ENCODE measurements at regions not wholly inside any gene's neighbourhood (a gene's known extent, or its start where the extent isn't known, plus 50 kb on each side); places are given as distances from the start of the nearest gene placed in this dataset.
A peak's percentile ranks its signal among the peaks of the same experiment; 100 is the strongest.

GRCh38 chr13:97848886-97849285 is 104.6 kb upstream of the IPO5 start:
- no peak for DNase-seq
- peaks cover 3% of the 10 kb centered on the region for H3K4me1 Mint-ChIP-seq (ENCODE audit: low read depth)
- ChIA-PET POLR2A (no interaction called here), CTCF (no interaction called here)
- H3K27ac Mint-ChIP-seq: no peak overlapping the region
- H3K36me3 Mint-ChIP-seq (ENCODE audit: low read depth): no peaks in the 10 kb centered on the region
- no peak for ATAC-seq
- H3K27me3 Mint-ChIP-seq (ENCODE audit: low read depth): no peaks in the 10 kb centered on the region
- no peaks in the 10 kb centered on the region for H3K9me3 Mint-ChIP-seq (ENCODE audit: insufficient read depth)
- no peak overlapping the region for H3K4me3 Mint-ChIP-seq

GRCh38 chr13:97849305-97849704 is 104.2 kb upstream of the IPO5 start:
- no peak for DNase-seq
- Mint-ChIP-seq H3K4me1 (ENCODE audit: low read depth) (peaks cover 3% of the 10 kb centered on the region), H3K27me3 (ENCODE audit: low read depth) (no peaks in the 10 kb centered on the region), H3K9me3 (ENCODE audit: insufficient read depth) (no peaks in the 10 kb centered on the region), H3K4me3 (no peak overlapping the region), H3K36me3 (ENCODE audit: low read depth) (no peaks in the 10 kb centered on the region), H3K27ac (no peak overlapping the region)
- ChIA-PET CTCF (no interaction called here), POLR2A (no interaction called here)
- no peak for ATAC-seq

- ChIA-PET CTCF (no interaction called here), POLR2A (no interaction called here)
- ATAC-seq (no peak), DNase-seq (no peak)
- Mint-ChIP-seq H3K36me3 (ENCODE audit: low read depth) (no peaks in the 10 kb centered on the region), H3K27me3 (ENCODE audit: low read depth) (no peaks in the 10 kb centered on the region), H3K4me3 (no peak overlapping the region), H3K9me3 (ENCODE audit: insufficient read depth) (no peaks in the 10 kb centered on the region), H3K4me1 (ENCODE audit: low read depth) (peaks cover 3% of the 10 kb centered on the region), H3K27ac (no peak overlapping the region)
Observed at GRCh38 chr13:97851269-97851668, 102.2 kb upstream of the IPO5 start.

DNA sequence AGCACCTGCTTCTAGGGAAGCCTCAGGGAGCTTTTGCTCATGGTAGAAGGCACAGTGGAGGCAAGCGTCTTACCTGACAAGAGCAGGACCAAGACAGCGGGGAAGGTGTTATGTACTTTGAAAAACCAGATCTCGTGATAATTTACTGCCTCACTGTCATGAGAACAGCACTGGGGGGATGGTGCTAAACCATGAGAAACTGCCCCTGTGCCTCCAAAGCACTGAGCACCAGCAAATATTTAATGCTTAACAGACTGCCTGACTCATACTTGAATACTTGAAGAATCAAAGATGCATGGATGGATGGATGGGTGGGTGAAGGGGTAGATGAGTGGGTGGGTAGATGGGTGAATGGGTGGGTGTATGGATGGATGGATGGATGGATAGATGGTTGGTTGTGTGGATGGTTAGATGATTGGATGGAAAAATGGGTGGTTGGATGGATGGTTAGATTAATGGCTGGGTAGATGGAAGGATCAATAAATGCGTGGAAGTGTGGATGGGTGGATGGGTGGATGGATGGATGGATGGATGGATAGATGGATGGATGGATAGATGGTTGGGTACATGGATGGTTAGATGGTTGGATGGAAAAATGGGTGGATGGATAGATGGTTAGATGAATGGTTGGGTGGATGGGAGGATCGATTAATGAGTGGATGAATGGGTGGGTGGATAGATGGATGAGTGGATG is 101.1 kb upstream of the IPO5 start:
- no peaks in the 10 kb centered on the region for H3K9me3 Mint-ChIP-seq (ENCODE audit: insufficient read depth)
- H3K4me1 Mint-ChIP-seq (ENCODE audit: low read depth): peaks cover 3% of the 10 kb centered on the region
- POLR2A ChIA-PET: no interaction called here
- no peaks in the 10 kb centered on the region for H3K27me3 Mint-ChIP-seq (ENCODE audit: low read depth)
- no peaks in the 10 kb centered on the region for H3K36me3 Mint-ChIP-seq (ENCODE audit: low read depth)
- no peak for DNase-seq
- no peak overlapping the region for H3K27ac Mint-ChIP-seq
- CTCF ChIA-PET: no interaction called here
- no peak for ATAC-seq
- H3K4me3 Mint-ChIP-seq: no peak overlapping the region

DNA sequence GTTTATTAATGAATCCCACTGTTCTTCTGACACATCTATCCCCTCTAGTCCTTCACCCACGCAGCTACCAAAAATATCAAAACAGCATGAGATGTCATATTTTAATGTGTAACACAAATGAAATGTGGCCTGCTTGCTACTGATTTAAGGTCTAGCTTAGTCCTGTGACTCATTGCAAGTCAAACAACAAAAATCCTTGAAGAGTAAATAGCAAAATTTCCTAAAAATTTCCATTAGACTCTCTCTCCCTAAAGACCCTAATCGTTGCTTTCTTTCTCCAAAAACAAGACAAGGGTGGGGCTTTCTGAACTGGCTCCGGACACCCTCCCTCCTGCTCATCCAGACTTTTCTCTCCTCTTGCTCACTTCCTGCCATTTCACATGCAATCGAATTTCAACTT is 99.9 kb upstream of the IPO5 start:
- DNase-seq (no peak), ATAC-seq (no peak)
- Mint-ChIP-seq H3K4me3 (no peak overlapping the region), H3K4me1 (ENCODE audit: low read depth) (peaks cover 3% of the 10 kb centered on the region), H3K27me3 (ENCODE audit: low read depth) (no peaks in the 10 kb centered on the region), H3K27ac (no peak overlapping the region), H3K36me3 (ENCODE audit: low read depth) (no peaks in the 10 kb centered on the region), H3K9me3 (ENCODE audit: insufficient read depth) (no peaks in the 10 kb centered on the region)
- ChIA-PET POLR2A (no interaction called here), CTCF (no interaction called here)

- no peaks in the 10 kb centered on the region for H3K36me3 Mint-ChIP-seq (ENCODE audit: low read depth)
- ATAC-seq (peak; percentile 67), DNase-seq (peak; percentile 45)
- no peaks in the 10 kb centered on the region for H3K4me1 Mint-ChIP-seq (ENCODE audit: low read depth)
- ChIA-PET CTCF (interaction anchor here (0.7 to 1.5 kb wide), 12 partner anchors 9 to 817 kb away, joined by 3 to 8 read pairs (median 4); no protein-coding TSS in a partner anchor), POLR2A (no interaction called here)
- H3K9me3 Mint-ChIP-seq (ENCODE audit: insufficient read depth): no peaks in the 10 kb centered on the region
- peaks cover 4% of the 10 kb centered on the region for H3K27me3 Mint-ChIP-seq (ENCODE audit: low read depth)
- no peak overlapping the region for H3K27ac Mint-ChIP-seq
- no peak overlapping the region for H3K4me3 Mint-ChIP-seq
Observed at GRCh38 chr13:97855570-97856303, 97.7 kb upstream of the IPO5 start.

- POLR2A ChIA-PET: no interaction called here
- ATAC-seq: no peak
- DNase-seq: no peak
- Mint-ChIP-seq H3K4me1 (ENCODE audit: low read depth) (no peaks in the 10 kb centered on the region), H3K9me3 (ENCODE audit: insufficient read depth) (no peaks in the 10 kb centered on the region), H3K36me3 (ENCODE audit: low read depth) (no peaks in the 10 kb centered on the region), H3K27me3 (ENCODE audit: low read depth) (peaks cover 4% of the 10 kb centered on the region), H3K4me3 (no peak overlapping the region), H3K27ac (no peak overlapping the region)
- CTCF ChIA-PET: interaction anchor here (0.7 to 1.5 kb wide), 12 partner anchors 10 to 817 kb away, joined by 3 to 8 read pairs (median 4); no protein-coding TSS in a partner anchor
Observed at GRCh38 chr13:97856304-97856675, 97.2 kb upstream of the IPO5 start.

- H3K36me3 Mint-ChIP-seq (ENCODE audit: low read depth): no peaks in the 10 kb centered on the region
- ATAC-seq (no peak), DNase-seq (no peak)
- no peaks in the 10 kb centered on the region for H3K9me3 Mint-ChIP-seq (ENCODE audit: insufficient read depth)
- ChIA-PET POLR2A (no interaction called here), CTCF (interaction anchor here (1.4 kb wide), 1 partner anchor 985 kb away, joined by 4 read pairs; no protein-coding TSS in a partner anchor)
- no peak overlapping the region for H3K27ac Mint-ChIP-seq
- H3K4me1 Mint-ChIP-seq (ENCODE audit: low read depth): no peaks in the 10 kb centered on the region
- H3K4me3 Mint-ChIP-seq: no peak overlapping the region
- peaks cover 6% of the 10 kb centered on the region for H3K27me3 Mint-ChIP-seq (ENCODE audit: low read depth)
Observed at GRCh38 chr13:97858161-97858560, 95.3 kb upstream of the IPO5 start.

DNA sequence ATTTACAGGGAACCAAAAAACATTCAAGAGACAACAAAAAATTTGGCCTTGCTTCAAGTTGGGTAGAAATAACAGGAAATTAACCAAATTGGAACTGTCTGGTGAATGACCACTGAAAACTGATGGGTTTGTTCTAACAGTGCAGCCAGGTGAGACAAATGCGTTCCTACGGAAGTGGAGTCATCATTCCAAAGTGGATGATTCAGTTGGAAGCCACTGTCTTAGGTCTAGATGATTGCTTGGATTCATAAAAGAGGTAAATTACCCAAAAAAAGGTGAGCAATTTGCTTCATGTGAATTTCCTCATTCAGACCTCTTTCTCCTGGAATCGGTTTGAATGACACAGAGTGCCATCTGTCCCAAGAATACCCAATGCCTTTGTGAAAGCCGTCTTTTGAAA is 87.1 kb upstream of the IPO5 start:
- Mint-ChIP-seq H3K9me3 (ENCODE audit: insufficient read depth) (no peaks in the 10 kb centered on the region), H3K4me1 (ENCODE audit: low read depth) (no peaks in the 10 kb centered on the region), H3K4me3 (no peak overlapping the region), H3K27me3 (ENCODE audit: low read depth) (peaks cover 2% of the 10 kb centered on the region), H3K27ac (no peak overlapping the region), H3K36me3 (ENCODE audit: low read depth) (no peaks in the 10 kb centered on the region)
- ChIA-PET POLR2A (no interaction called here), CTCF (no interaction called here)
- ATAC-seq (no peak), DNase-seq (no peak)

GRCh38 chr13:97866751-97867150 is 86.7 kb upstream of the IPO5 start:
- no peak overlapping the region for H3K27ac Mint-ChIP-seq
- DNase-seq (no peak), ATAC-seq (no peak)
- H3K4me1 Mint-ChIP-seq (ENCODE audit: low read depth): no peaks in the 10 kb centered on the region
- CTCF ChIA-PET: no interaction called here
- H3K9me3 Mint-ChIP-seq (ENCODE audit: insufficient read depth): no peaks in the 10 kb centered on the region
- H3K27me3 Mint-ChIP-seq (ENCODE audit: low read depth): peaks cover 2% of the 10 kb centered on the region
- no peaks in the 10 kb centered on the region for H3K36me3 Mint-ChIP-seq (ENCODE audit: low read depth)
- POLR2A ChIA-PET: no interaction called here
- H3K4me3 Mint-ChIP-seq: no peak overlapping the region

GRCh38 chr13:97873398-97873797 is 80.1 kb upstream of the IPO5 start:
- no peaks in the 10 kb centered on the region for H3K36me3 Mint-ChIP-seq (ENCODE audit: low read depth)
- DNase-seq (no peak), ATAC-seq (no peak)
- ChIA-PET CTCF (no interaction called here), POLR2A (no interaction called here)
- H3K27me3 Mint-ChIP-seq (ENCODE audit: low read depth): peaks cover 8% of the 10 kb centered on the region
- H3K4me3 Mint-ChIP-seq: no peak overlapping the region
- no peaks in the 10 kb centered on the region for H3K9me3 Mint-ChIP-seq (ENCODE audit: insufficient read depth)
- no peak overlapping the region for H3K27ac Mint-ChIP-seq
- no peaks in the 10 kb centered on the region for H3K4me1 Mint-ChIP-seq (ENCODE audit: low read depth)

GRCh38 chr13:97875218-97875617 is 78.3 kb upstream of the IPO5 start:
- DNase-seq (no peak), ATAC-seq (no peak)
- Mint-ChIP-seq H3K4me3 (no peak overlapping the region), H3K27me3 (ENCODE audit: low read depth) (peaks cover 8% of the 10 kb centered on the region), H3K9me3 (ENCODE audit: insufficient read depth) (no peaks in the 10 kb centered on the region), H3K36me3 (ENCODE audit: low read depth) (no peaks in the 10 kb centered on the region), H3K27ac (no peak overlapping the region), H3K4me1 (ENCODE audit: low read depth) (no peaks in the 10 kb centered on the region)
- CTCF ChIA-PET: no interaction called here
- POLR2A ChIA-PET: no interaction called here

DNA sequence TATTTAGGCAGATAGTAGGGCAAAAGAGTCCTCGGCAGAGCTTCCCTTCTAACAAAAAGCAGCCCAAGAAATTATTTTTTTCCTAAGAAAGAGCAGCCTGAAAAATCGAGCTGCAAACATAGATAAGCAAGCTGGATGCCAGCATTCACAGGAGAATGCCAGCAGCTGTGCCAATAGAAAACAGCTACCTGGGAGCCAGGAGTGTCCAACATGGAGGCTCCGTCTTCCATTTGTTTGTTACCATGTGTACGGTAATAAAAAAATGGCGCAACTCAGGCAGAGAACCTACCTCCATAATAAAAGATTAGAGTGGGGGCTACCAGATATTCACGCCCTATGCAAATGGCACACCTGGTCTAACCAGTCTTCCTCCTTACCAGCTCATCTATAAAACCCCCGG is 77.6 kb upstream of the IPO5 start:
- ATAC-seq: no peak
- POLR2A ChIA-PET: no interaction called here
- no peaks in the 10 kb centered on the region for H3K9me3 Mint-ChIP-seq (ENCODE audit: insufficient read depth)
- peaks cover 8% of the 10 kb centered on the region for H3K27me3 Mint-ChIP-seq (ENCODE audit: low read depth)
- H3K36me3 Mint-ChIP-seq (ENCODE audit: low read depth): no peaks in the 10 kb centered on the region
- CTCF ChIA-PET: no interaction called here
- DNase-seq: no peak
- no peaks in the 10 kb centered on the region for H3K4me1 Mint-ChIP-seq (ENCODE audit: low read depth)
- H3K27ac Mint-ChIP-seq: no peak overlapping the region
- H3K4me3 Mint-ChIP-seq: no peak overlapping the region

Data from activated CD8-positive, alpha-beta T cell treated with anti-CD3 and anti-CD28 coated beads, Interleukin-2, amount 10 ng/mL, durations not matched to agents 7 days and 5 days (primary cell).